Activated T-helper 2 cell treated with anti-CD3 and anti-CD28 coated beads, Interferon-gamma antibody, Interleukin-2, Interleukin-4, amounts not matched to agents 10 μg/mL and 5 μg/mL and 100 μg/mL, durations not matched to agents 14 hours and 24 hours and 36 hours (primary cell): ENCODE measurements at regions not wholly inside any gene's neighbourhood (a gene's known extent, or its start where the extent isn't known, plus 50 kb on each side); places are given as distances from the start of the nearest gene placed in this dataset.
A peak's percentile ranks its signal among the peaks of the same experiment; 100 is the strongest.
"Not testable (repeated sequence)": the region's sequence is repeated elsewhere in the genome, so short reads cannot be mapped to it uniquely, and the experiment has no call there.

Experiments used
- DNase-seq: peaks from one replicate; pipeline ENCODE4 v3.0.0; 2021; ENCODE audit warnings: low spot score
- H3K27ac Mint-ChIP-seq: one replicate; pipeline ENCODE4 v1.8.0; 2021; ENCODE audit warnings: mixed read lengths
- H3K27me3 Mint-ChIP-seq: one replicate; pipeline ENCODE4 v1.8.0; 2021; ENCODE audit warnings: low read depth, mixed read lengths
- H3K36me3 Mint-ChIP-seq: one replicate; pipeline ENCODE4 v1.8.0; 2021; ENCODE audit warnings: low read depth, mixed read lengths
- H3K4me1 Mint-ChIP-seq: one replicate; pipeline ENCODE4 v1.8.0; 2021; ENCODE audit warnings: low read depth, mixed read lengths
- H3K4me3 Mint-ChIP-seq: one replicate; pipeline ENCODE4 v1.8.0; 2021; ENCODE audit warnings: low read depth, mild to moderate bottlenecking, moderate library complexity, mixed read lengths
- H3K9me3 Mint-ChIP-seq: one replicate; pipeline ENCODE4 v1.8.0; 2021; ENCODE audit warnings: mixed read lengths
- intact Hi-C: fragments of 100-400 bp; cut with micrococcal nuclease; formaldehyde crosslinking; loops from one replicate; pipeline ENCODE4 v1.15.1; 2023

DNA sequence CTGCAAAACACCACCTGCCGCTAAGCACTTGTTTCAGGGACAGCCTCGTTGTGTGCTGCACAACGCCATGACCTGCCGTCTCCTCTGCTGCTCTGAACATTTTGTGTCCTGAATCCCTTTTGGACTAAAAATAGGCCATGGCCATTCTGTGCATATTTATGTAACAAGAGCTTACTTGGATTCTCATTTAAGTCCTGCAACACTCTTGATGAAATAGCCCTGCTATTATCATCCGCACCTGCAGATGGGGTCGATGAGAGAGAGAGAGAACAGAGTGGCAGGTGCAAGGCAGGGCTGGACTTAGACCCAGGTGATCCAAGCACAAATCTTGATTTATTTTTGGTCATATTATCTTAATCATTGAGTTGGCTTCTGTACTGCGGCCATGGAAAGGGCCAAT, 121.2 kb upstream of the PRKCQ start:
- DNase-seq, result no peak
- H3K9me3 Mint-ChIP-seq, result no peaks in the 10 kb centered on the region
- intact Hi-C loops, result no loop called here
- H3K27ac Mint-ChIP-seq, result no peak overlapping the region
- H3K4me1 Mint-ChIP-seq, result no peaks in the 10 kb centered on the region
- peaks cover 28% of the 10 kb centered on the region for H3K27me3 Mint-ChIP-seq
- no peak overlapping the region for H3K4me3 Mint-ChIP-seq
- no peaks in the 10 kb centered on the region for H3K36me3 Mint-ChIP-seq

DNA sequence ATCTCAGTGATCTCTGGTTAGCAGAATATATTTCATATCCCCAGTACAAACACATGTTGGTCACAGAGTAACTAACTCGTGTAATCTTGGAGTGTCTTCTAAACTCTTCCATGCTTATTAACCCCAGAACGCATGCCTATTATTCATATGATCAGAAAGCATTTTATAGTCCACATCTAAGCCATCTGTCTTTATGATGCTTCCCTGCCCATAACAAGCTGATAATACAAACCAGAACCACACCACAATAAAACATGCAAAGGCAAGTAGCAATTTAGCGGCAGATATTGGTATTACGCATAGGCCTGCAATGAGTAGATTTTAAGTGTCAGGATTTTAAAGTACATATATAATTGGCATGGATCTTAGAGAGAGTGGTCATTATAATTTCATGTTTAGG, 120.0 kb upstream of the PRKCQ start:
- Mint-ChIP-seq H3K27ac (no peak overlapping the region), H3K9me3 (no peaks in the 10 kb centered on the region), H3K4me3 (no peak overlapping the region), H3K27me3 (peaks cover 28% of the 10 kb centered on the region), H3K36me3 (no peaks in the 10 kb centered on the region), H3K4me1 (peaks cover 5% of the 10 kb centered on the region)
- DNase-seq, result no peak
- intact Hi-C loops, result no loop called here

DNA sequence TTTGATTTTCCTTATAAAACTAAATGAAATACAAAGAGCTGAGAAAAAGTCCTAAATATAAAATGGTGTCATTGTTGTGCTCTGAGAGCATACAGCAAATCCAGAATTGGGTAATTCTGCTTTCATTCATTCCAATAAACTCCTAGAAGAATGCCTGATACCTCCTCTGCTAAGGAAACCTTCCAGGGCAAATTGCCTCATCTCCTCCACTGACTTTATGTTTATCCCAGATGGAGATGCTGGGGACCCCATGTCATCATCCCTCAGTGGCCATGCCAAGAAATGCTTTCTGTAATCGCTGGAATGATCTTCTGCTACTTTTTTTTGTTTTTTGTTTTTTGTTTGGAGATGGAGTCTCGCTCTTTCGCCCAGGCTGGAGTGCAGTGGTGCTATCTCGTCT, 119.3 kb upstream of the PRKCQ start:
- Mint-ChIP-seq H3K9me3 (no peaks in the 10 kb centered on the region), H3K27me3 (peaks cover 25% of the 10 kb centered on the region), H3K4me1 (peaks cover 5% of the 10 kb centered on the region), H3K36me3 (no peaks in the 10 kb centered on the region), H3K4me3 (no peak overlapping the region), H3K27ac (no peak overlapping the region)
- DNase-seq, result no peak
- intact Hi-C loops, result no loop called here

DNA sequence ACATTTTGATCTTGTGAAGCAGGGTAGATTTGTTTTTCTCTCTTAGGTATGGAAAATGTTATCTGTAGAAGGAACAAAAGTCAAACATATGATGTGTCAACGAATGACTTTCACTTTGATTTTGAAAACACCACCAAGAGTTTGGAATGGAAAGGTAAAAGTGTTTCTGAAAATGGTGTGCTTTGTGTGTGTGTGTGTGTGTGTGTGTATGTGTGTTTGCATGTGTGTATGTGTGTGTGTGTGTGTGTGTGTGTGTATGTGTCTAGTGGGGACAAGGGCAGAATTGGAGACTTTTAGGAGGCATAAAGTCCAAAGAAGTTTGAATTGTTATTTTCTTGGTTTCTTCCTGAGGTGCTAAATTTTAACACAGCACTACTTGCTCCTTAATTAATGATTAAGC, 115.4 kb upstream of the PRKCQ start:
- intact Hi-C loops, result no loop called here
- Mint-ChIP-seq H3K9me3 (no peaks in the 10 kb centered on the region), H3K4me1 (peaks cover 5% of the 10 kb centered on the region), H3K27ac (no peak overlapping the region), H3K27me3 (peaks cover 20% of the 10 kb centered on the region), H3K36me3 (no peaks in the 10 kb centered on the region), H3K4me3 (no peak overlapping the region)
- no peak for DNase-seq

DNA sequence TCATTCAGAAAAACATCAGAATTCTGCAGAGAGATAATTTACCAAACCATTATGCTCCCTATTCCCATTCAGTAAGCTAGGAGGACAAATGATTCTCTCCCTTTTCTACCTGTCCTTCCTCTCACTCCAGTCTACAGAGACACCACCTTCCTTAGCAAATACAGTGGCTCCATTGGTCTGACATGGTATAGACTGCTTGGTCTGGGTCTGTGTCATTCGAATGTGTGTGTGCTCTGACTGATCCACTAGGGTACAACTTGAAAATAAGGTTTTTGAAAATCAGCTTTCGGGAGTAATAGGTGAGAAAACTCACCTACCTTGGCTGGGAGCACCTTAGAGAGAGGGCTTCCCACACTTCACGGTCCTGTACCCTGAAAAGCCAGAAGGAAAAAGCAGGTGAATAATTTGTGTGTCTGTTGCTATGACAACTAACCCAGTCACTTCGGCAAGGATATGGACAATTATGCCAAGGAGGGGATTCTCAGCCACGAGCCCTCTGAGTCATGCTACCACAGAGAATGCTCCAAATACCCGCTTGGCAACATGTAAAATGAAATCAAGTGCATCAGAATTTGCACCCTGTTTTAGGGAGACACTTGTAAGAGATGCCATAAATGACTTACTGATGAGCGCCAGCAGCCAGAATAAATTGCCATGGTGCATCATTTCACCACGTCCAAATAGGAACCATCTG, 114.5 kb upstream of the PRKCQ start:
- intact Hi-C loops, result no loop called here
- DNase-seq, result no peak
- Mint-ChIP-seq H3K9me3 (no peaks in the 10 kb centered on the region), H3K27ac (no peak overlapping the region), H3K4me1 (peaks cover 5% of the 10 kb centered on the region), H3K36me3 (no peaks in the 10 kb centered on the region), H3K27me3 (peaks cover 20% of the 10 kb centered on the region), H3K4me3 (no peak overlapping the region)

DNA sequence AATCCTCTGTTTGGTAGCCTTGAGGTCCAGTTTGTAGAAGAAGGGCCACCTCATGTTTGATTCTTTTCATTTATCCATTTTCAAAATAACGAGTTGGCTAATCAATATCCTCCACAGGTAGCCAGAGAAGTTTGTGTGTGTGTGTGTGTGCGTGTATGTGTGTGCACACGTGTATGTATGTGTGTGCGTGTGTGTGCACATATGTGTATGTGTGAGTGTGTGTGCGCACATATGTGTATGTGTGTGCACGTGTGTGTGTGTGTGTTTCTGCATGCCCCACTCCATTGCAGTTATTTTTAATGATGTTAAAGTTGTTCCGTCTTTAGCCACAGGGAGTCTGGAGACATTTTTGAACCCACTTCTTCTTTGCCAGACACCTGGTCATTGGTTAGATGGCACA, 112.8 kb upstream of the PRKCQ start:
- H3K9me3 Mint-ChIP-seq, result no peaks in the 10 kb centered on the region
- intact Hi-C loops, result no loop called here
- no peaks in the 10 kb centered on the region for H3K36me3 Mint-ChIP-seq
- no peak overlapping the region for H3K4me3 Mint-ChIP-seq
- H3K4me1 Mint-ChIP-seq, result peaks cover 8% of the 10 kb centered on the region
- H3K27me3 Mint-ChIP-seq, result peaks cover 16% of the 10 kb centered on the region
- DNase-seq, result no peak
- H3K27ac Mint-ChIP-seq, result no peak overlapping the region

DNA sequence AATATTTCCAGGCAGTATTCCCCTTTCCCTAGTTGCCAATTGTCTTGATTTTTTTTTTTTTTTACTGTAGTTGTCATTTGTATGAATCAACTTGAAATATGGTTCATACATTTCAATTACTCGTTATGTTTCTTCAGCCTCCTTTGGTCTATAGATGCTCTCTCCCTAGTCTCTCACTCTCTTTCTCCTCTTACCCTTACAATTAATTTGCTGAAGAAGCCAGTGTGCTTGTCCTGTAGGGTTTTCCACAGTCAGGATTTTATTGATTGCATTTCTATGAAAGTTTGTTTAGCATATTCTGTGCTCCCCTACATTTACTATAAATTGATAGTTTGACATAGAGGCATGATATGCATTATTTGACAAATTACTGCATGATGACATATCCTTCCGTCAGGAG, 112.0 kb upstream of the PRKCQ start:
- Mint-ChIP-seq H3K27me3 (peaks cover 16% of the 10 kb centered on the region), H3K36me3 (no peaks in the 10 kb centered on the region)
- intact Hi-C loops, result no loop called here

DNA sequence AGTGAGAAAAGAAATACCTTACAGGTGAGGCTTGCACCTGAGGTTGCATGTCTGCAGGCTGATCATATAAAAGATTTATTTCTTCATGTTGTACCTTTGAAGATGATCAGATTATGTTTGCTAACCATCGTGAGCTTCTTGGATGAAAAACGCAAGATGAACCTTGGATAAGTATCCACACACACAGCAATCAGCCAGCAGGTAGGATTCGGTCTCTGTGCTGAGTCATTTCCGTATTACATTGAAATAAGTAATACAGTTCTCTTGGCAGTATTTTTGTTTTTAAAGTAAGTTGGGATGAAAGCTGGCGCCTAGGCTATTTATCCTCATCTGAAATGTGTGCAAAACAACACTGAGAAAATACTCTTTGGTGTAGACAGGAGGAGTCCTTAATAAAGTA, 109.0 kb upstream of the PRKCQ start:
- H3K4me3 Mint-ChIP-seq, result no peak overlapping the region
- H3K9me3 Mint-ChIP-seq, result no peaks in the 10 kb centered on the region
- H3K27me3 Mint-ChIP-seq, result peaks cover 20% of the 10 kb centered on the region
- peaks cover 3% of the 10 kb centered on the region for H3K4me1 Mint-ChIP-seq
- H3K27ac Mint-ChIP-seq, result no peak overlapping the region
- no peak for DNase-seq
- intact Hi-C loops, result no loop called here
- no peaks in the 10 kb centered on the region for H3K36me3 Mint-ChIP-seq

More for the DNA sequence above, 112.0 kb upstream of the PRKCQ start:
- Mint-ChIP-seq H3K4me1 (peaks cover 8% of the 10 kb centered on the region), H3K9me3 (no peaks in the 10 kb centered on the region), H3K27ac (no peak overlapping the region), H3K4me3 (no peak overlapping the region)
- no peak for DNase-seq

DNA sequence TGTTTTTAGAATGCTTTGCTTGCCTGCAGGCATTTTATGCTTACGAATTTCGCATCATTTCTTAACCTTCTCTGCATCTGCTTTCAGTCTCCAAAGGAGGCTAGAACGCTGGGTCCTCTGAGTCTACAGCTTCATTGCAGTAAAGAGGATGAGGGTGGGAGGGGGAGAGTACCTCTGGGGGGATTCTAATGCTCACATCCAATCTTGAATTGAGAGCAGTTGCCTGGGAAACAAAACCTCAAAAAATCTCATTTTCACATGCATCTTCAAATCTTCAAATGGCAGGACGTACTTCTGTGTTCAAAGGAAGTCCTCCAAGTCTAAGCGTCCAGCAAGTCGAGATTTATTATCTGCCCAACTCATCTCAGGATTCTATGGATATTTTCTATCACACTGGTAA, 100.7 kb upstream of the PRKCQ start:
- Mint-ChIP-seq H3K36me3 (no peaks in the 10 kb centered on the region), H3K27ac (no peak overlapping the region), H3K4me1 (peaks cover 11% of the 10 kb centered on the region), H3K9me3 (no peaks in the 10 kb centered on the region), H3K27me3 (peaks cover 48% of the 10 kb centered on the region), H3K4me3 (no peak overlapping the region)
- intact Hi-C loops, result no loop called here
- DNase-seq, result no peak

DNA sequence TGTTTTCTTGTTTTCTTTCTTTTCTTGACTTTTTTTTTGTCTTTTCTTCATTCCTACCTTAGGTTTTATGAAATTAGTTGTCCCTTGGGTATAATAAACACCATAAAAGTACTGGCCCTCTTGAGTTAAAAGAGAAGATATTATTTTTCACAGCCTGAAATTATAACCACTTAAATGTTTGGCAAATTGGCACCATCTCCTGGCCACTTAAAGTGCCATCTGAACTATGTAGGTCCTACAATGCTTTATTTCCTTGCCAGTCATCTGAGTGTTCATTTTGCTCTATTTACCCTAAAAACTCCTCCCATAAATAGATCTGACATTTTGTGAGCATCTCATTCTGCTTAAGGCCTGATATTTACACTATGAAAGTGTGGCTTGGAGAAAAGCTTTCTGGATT, 98.9 kb upstream of the PRKCQ start:
- Mint-ChIP-seq H3K27me3 (peaks cover 53% of the 10 kb centered on the region), H3K9me3 (no peaks in the 10 kb centered on the region), H3K4me1 (peaks cover 18% of the 10 kb centered on the region), H3K27ac (no peak overlapping the region), H3K36me3 (no peaks in the 10 kb centered on the region), H3K4me3 (no peak overlapping the region)
- no peak for DNase-seq
- intact Hi-C loops, result loop anchor here (1.0 kb wide), 1 partner anchor 262 kb away; no protein-coding TSS in a partner anchor

DNA sequence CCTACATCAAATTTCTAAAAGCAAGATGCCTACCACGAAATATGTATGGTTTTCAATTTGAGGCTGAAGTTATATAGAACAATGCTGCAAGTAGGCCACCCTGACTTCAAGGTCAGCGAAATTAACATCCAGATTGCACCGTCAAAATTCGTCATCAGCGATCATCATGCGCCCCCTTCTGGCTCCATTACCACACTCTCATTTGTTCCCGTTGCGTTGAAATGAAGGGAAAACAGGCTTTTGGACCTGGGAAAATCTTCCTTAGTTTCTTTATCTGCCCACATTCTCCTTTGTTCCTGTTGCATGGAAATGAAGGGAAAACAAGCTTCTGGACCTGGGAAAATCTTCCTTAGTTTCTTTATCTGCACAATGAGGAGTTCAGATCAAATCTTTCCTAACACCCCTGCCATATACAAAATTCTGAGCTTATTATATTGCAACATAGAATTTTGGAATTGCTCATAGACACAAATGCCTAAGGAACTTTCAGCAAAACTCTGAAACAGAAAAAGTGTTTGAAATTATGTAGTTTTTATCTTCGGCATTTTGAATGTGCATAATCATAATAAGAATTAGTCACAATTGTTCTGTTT, 98.2 kb upstream of the PRKCQ start:
- peaks cover 50% of the 10 kb centered on the region for H3K27me3 Mint-ChIP-seq
- intact Hi-C loops, result loop anchor here (1.0 kb wide), 1 partner anchor 261 kb away; no protein-coding TSS in a partner anchor
- H3K4me3 Mint-ChIP-seq, result no peak overlapping the region
- no peaks in the 10 kb centered on the region for H3K9me3 Mint-ChIP-seq
- H3K36me3 Mint-ChIP-seq, result no peaks in the 10 kb centered on the region
- H3K4me1 Mint-ChIP-seq, result peaks cover 21% of the 10 kb centered on the region
- no peak overlapping the region for H3K27ac Mint-ChIP-seq
- peak; percentile 45 for DNase-seq

DNA sequence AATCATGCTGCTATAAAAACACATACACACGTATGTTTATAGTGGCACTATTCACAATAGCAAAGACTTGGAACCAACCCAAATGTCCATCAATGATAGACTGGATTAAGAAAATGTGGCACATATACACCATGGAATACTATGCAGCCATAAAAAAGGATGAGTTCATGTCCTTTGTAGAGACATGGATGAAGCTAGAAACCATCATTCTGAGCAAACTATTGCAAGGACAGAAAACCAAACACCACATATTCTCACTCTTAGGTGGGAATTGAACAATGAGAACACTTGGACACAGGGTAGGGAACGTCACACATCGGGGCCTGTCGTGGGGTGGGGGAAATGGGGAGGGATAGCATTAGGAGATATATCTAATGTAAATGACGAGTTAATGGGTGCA, 97.1 kb upstream of the PRKCQ start:
- DNase-seq, H3K36me3 Mint-ChIP-seq, H3K9me3 Mint-ChIP-seq, intact Hi-C loops, H3K27ac Mint-ChIP-seq, H3K4me3 Mint-ChIP-seq: not testable (repeated sequence)
- H3K4me1 Mint-ChIP-seq, result peaks cover 21% of the 10 kb centered on the region
- peaks cover 43% of the 10 kb centered on the region for H3K27me3 Mint-ChIP-seq

DNA sequence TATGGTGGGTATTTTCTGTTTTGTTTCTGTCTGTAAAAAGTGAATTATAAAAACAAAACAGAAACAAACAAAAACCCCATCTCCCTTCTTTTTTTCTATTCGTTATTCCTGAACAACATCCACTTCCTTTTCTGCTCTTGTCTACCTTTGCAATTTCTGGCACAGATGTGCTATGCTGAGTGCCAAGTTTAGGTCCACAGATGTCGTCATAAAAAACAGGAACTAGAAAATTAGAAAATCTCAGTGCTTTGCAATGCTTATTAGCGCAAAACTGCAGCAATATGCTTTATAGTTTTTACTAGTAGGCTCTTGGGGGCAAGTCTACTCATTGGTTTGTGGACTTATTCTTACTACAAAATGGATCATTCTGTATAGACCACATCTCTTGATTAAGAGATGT, 94.2 kb upstream of the PRKCQ start:
- Mint-ChIP-seq H3K36me3 (no peaks in the 10 kb centered on the region), H3K27ac (no peak overlapping the region), H3K4me3 (no peak overlapping the region), H3K9me3 (no peaks in the 10 kb centered on the region), H3K4me1 (peaks cover 23% of the 10 kb centered on the region), H3K27me3 (peaks cover 23% of the 10 kb centered on the region)
- intact Hi-C loops, result no loop called here
- no peak for DNase-seq
